ENCODE measurements at regions not wholly inside any gene's neighbourhood (a gene's known extent, or its start where the extent isn't known, plus 50 kb on each side); places are given as distances from the start of the nearest gene placed in this dataset.

DNA sequence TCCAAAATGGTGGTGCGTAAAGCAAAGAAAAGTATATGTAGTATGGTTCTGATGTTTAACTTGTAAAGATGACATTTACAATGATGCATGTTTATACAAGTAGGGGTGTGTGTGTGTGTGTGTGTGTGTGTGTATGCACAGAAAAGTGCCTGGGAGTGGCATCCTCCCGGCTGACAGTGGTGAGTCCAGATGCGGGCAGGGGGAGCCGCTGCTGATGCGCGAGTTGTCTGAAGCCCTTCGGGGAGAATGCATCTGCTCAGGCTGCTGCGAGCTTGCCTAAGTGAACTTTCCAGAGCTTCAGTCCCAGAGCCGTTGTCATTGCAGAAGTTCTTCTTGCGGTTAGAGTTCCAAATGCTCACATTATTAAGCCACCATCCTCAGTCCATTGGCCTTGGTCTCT lies 429.7 kb upstream of the HS6ST1 start:
- TF ChIP-seq EZH2 (IDR thresholded peaks at IDR 0.05; ENCODE audit: low read length): no peak
- TF ChIP-seq, protein P1, sequence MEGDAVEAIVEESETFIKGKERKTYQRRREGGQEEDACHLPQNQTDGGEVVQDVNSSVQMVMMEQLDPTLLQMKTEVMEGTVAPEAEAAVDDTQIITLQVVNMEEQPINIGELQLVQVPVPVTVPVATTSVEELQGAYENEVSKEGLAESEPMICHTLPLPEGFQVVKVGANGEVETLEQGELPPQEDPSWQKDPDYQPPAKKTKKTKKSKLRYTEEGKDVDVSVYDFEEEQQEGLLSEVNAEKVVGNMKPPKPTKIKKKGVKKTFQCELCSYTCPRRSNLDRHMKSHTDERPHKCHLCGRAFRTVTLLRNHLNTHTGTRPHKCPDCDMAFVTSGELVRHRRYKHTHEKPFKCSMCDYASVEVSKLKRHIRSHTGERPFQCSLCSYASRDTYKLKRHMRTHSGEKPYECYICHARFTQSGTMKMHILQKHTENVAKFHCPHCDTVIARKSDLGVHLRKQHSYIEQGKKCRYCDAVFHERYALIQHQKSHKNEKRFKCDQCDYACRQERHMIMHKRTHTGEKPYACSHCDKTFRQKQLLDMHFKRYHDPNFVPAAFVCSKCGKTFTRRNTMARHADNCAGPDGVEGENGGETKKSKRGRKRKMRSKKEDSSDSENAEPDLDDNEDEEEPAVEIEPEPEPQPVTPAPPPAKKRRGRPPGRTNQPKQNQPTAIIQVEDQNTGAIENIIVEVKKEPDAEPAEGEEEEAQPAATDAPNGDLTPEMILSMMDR (optimal IDR thresholded peaks at IDR 0.05 in 1 of 3, IDR thresholded peaks at IDR 0.05 in 1 of 3, conservative IDR thresholded peaks at IDR 0.05 in 1 of 3; ENCODE audit: extremely low read depth in 1 of 3, insufficient read depth in 2 of 3, low read length in 3 of 3): no peak
